NCI-H2196 (cell line): ENCODE measurements at regions not wholly inside any gene's neighbourhood (a gene's known extent, or its start where the extent isn't known, plus 50 kb on each side); places are given as distances from the start of the nearest gene placed in this dataset.

Experiments used
- DNase-seq: peaks from one replicate; lab custom pipeline; 2025; ENCODE audit not compliant: unreplicated experiment; lab: John Stamatoyannopoulos, UW

DNA sequence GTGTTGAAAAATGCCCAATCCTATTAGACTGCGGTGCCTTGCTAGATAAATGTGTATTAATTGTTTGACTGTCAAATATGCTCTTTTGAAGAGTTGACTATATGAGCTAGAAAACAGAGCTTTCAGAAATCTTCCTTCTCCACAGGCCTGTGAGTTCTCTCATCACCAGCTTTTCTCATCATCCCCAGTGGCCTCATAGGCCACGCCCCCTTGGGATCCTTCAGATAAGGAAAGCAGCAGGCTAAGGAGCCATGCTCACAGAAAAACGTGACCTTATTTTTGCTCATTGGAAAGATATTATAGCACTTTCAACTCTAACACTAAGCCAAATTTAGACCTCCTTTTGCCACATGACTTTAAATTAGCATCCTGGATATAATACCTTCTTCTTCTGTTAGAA, 514.4 kb upstream of the ARRDC4 start:
- no peak for DNase-seq

DNA sequence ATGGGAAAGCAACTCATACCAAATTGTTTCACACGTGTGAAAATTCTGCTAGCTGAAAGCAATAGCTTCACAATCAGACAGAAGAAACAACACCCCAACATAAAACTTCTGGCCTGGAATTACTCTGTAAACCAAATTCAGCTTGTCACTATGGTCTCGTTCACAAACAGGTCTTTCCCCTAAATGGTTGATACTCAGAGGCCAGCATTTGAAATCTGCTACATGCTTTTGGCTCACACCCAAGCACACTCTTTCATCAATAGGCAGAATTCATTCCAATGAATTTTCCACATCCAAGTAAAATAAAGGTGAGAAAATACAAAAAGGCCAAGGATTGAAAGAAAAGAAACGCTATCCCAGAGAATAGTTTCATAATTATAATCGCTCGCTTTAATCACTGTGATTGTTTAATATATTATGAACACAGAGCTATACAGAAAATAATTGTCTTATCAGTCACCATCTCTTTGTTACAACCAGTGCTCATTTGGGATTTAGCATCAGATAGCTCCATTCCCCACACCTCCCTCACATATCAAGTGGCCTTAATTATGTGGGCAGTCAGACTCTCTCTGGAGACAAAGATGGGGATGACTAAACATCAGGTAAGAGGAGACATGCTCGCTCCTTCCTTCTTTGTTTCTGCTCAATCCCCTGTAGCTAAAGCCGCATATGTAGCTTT, 503.8 kb upstream of the ARRDC4 start:
- DNase-seq, result no peak

DNA sequence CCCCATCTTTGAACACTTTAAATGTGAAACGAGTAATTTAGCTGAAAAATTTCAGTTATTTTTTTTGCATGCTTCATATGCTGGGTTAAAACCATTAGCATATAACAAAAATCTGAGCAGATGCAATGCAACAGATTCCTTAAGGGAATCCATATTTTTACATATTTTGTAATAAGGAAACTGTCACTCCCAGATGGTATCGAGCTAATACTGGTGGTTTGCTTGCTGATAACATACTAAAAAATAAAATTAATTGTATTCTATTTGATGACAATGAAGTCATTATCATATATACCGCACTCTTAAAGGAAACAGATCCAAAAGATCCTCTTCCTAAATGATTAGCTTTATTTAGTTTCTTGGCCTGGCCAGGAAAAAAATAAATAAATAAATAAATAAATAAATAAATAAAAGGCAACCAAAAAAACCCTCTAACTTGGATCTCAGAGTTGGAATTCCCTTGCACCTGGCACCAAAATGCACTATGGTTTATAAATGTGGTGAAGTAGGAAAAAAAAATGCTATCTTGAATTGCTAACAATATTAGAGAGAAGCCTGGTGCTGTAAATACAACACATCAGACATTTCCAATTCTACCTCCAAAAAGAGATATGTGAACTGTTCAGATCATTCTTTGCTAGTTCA, 503.2 kb upstream of the ARRDC4 start:
- no peak for DNase-seq

DNA sequence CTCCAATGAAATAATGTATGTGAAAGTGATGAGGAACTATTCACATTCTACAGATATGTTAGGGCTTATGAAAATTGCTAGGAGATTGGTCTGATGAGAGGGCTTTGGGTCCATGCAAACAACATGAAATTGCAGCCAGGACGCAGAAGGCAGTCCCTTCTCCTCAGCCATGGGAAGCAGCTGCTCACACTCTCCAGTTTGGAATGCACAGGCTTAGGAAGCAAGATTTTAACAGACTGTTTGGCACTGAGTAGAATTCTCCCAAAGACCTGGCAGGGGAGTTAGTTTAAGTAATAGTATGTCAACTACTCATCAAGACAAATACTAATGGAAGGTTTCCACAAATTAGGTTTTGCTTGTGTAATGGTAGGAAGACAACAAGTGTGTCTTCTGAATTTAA, 500.7 kb upstream of the ARRDC4 start:
- DNase-seq, result no peak

DNA sequence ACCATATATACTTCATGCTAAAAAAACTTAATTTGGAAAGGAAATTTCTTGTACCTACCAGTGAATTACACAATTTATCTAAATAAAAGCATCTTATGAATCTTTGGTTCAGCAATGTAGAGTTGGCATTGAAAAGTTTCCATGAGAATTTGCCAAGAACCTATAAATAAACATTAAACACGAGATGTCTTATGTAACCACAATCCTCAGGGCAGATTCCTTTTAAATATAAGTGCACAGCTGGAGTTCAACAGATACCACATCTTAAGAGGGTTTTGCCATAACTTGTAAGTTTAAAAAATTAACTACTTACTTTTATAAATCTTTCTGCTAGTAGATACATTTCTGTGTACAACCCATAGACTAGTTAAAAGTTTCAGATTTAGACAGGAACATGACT, 499.3 kb upstream of the ARRDC4 start:
- no peak for DNase-seq

DNA sequence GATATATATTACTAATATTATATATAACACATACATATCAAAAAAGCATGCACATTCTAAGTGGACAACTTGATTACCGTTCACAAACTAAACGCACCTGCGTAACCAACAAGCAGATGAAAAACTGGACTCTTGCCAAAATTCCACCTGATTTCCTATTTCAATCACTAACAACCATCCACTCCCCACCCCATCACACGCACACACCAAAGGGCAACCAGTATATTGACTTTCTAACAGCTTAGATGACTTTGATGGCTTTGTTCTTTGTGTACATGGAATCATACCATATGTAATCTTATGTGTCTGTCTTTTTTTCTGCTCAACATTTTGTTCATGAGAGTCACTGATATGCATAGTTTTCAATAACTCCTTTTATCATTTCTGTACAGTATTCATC, 496.8 kb upstream of the ARRDC4 start:
- DNase-seq, result no peak

DNA sequence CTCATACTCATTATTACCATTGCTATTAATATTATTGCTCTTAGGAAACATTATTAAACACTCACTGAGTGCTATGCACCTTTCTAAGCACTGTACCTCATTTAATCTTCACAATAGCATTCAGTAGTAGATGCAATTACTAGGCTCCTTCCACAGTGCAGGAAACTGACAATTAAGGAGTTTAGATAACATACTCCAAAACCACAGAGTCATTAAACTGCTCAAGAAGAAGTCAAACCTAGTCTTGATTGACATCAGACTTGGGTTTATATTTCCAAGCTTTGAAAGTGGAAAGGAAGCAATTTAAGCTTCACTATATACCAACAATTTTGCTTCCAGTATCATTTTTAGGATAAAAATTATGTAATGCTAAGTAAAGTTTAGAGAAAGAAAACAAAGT, 490.1 kb upstream of the ARRDC4 start:
- no peak for DNase-seq

DNA sequence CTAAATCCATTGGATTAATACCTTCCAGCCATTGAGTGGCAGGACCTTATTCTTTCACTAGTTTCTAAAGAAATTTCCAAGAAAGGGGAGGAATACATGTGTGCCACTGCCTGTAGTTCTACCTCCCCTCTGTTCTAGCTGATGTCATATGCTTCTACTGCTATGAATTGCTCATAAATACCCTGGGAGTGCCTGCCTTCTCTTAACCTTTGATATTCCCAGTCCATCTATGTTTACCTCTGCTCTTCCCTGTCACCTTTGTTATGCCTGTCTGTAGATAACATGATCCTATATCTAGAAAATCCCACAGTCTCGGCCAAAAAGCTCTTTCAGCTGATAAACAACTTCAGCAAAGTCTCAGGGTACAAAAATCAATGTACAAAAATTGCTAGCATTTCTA, 486.9 kb upstream of the ARRDC4 start:
- no peak for DNase-seq

DNA sequence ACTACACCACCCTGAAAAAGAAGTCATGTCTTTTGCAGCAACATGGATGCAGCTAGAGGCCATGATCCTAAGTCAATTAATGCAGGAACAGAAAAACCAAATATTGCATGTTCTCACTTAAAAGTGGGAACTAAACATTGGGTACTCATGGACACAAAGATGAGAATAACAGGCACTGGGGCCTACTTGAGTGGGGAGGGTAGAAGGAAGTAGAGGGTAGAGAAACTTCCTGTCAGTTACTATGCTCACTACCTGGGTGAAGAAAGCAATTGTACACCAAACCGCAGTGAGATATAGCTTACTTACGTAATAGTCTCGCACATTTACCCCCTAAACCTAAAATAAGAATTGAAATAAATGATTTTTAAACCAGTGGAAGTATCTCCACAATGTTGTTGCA, 480.5 kb upstream of the ARRDC4 start:
- DNase-seq, result no peak

DNA sequence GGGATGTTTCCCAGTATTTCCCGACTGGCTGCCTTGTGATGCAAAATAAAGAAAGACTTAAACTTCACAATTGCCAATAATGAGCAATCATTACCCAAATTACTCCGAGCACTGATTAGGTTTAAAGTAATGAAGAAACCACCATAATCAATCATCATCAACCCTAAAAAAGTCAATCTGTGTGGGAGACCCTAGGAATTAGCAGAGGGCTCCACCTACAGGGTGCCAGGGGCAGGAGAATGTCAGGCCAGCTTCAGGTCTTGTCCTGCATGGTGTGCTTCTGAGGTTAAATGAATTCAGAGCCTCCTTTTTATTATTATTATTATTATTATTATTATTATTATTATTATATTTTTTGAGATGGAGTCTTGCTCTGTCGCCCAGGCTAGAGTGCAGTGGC, 478.0 kb upstream of the ARRDC4 start:
- DNase-seq, result no peak

DNA sequence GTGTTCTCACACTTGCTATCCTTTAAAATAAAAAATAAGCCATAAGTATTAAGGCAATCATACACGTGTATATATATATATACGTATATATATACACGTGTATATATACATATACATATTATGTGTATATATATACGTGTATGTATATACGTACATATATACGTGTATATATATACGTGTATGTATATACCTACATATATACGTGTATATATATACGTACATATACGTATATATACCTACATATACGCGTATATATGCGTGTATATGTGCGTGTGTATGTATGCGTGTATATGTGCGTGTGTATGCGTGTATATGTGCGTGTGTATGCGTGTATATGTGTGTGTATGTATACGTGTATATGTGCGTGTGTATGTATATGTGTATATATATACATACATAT, 477.3 kb upstream of the ARRDC4 start:
- no peak for DNase-seq

DNA sequence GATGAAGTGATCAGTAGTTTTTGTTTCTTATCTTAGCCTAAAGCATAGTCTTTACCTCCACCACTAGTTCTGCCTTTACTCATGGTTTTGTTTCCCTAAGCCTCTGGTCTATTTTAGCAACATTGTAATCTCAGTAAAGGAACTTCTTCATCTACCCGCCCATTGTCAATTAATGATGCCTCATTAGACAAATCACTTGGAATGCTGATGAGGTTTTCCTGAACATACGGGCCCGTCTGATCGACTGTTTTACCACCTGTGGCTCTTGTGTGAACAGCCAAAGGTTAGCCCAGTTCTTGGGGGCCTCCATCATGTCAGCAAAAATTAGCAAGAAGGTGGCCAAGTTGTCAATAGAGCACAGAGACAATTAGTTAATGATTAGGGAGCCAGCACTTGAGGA, 470.1 kb upstream of the ARRDC4 start:
- no peak for DNase-seq

DNA sequence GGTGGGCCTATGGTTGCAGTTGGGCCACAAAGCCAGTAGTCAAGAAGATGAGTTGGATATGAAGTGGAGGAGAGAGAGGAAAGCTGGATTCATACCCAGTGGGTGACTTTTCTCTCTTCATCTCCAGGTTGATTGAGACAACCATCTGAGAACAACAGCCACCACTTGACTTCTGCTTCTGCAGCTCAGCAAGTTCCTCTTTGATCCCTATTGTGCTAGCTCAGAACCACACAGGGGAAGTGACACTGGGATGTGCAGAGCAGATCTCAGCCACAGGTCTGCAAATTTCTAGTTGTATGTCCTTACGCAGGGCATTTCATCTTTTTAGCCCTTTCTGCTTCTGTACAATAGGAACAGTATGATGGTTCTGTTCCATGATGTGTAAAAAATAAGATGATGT, 459.2 kb upstream of the ARRDC4 start:
- DNase-seq, result no peak

DNA sequence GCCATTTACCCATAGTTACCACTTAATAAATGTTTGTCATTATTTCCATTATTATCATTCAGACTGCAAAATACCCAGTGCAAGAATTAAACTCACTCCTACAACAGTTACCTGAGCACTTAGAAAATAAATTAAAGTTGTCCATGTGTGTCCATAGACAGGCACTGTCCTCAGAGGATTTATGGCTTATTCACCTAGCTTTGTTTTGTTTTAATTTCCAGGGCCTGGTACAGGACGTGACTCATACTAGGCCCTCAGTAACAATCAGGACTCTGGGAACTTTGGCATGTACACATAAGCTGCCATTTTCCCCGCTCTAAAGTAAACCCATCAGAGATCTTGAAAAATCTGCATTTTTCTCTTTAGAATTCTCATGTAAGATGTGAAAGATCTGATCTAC, 458.5 kb upstream of the ARRDC4 start:
- no peak for DNase-seq

DNA sequence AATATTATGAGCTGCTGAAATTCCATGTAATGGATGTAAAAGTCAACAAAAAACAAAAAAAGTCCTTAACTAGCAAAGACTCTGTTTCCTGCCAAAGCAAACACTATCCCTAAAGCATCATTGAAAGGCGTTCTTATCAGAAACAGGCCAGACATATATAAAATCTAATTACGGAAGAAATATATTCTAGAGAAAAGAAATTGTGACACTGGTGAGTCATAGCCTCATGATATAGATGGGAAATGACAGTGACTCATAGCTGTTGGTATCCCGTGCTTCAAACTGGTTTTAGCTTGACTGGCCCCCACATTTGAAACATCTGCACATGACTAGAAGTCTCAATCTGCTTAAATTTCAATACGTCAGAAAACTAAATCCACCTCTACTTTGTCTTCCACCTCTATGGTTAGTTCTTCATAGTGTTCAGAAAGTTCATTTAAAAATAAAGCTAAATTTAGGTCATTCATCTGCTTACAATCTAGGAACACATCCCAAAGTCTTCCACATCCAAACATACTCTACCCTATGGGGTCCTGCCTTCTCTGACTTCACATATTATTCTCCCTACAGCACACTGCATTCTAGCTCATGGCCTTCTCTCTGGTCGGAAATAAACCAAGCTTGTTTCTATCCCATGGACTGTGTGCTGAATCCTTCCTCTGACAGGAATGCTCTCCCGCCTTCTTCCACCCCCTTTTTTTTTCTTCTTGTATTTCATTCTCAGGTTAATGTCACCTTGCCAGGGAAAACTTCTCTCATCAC, 456.3 kb upstream of the ARRDC4 start:
- no peak for DNase-seq

DNA sequence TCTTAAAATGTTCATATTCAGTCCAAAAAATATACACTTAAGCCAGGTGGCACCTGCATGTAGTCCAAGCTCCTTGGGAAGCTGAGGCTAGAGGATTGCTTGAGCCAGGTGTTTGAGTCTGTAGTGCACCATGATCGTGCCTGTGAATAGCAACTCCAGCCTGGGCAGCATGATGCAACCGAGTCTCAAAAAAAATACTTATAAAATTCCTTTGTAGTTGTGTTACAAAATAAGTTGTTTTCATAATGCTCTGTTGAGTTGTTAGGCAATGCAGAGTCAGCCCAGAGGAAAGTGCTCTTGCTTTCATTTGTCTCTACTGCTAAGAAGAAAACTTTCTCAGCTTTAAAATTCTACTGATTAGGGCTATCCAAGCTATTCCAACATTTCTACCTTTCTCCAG, 442.8 kb upstream of the ARRDC4 start:
- DNase-seq, result no peak

DNA sequence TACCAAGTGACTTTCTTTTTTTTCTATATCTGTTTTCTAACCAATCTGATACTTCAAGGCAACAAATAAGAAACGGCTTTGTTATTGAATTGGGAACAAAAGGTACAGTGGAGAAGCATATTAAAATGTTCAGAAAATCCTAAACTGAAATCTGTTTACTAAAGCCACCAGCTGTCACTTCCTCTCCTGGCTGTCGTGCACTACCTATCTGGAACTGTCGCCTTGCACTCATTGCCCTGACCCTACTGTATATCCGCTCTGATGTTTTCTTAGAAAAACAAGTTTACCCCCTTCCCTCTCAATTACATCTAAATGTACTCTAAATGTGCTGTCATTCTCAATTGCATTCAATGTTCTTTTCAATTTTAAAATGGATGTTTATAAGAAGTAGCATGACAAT, 439.8 kb upstream of the ARRDC4 start:
- no peak for DNase-seq

DNA sequence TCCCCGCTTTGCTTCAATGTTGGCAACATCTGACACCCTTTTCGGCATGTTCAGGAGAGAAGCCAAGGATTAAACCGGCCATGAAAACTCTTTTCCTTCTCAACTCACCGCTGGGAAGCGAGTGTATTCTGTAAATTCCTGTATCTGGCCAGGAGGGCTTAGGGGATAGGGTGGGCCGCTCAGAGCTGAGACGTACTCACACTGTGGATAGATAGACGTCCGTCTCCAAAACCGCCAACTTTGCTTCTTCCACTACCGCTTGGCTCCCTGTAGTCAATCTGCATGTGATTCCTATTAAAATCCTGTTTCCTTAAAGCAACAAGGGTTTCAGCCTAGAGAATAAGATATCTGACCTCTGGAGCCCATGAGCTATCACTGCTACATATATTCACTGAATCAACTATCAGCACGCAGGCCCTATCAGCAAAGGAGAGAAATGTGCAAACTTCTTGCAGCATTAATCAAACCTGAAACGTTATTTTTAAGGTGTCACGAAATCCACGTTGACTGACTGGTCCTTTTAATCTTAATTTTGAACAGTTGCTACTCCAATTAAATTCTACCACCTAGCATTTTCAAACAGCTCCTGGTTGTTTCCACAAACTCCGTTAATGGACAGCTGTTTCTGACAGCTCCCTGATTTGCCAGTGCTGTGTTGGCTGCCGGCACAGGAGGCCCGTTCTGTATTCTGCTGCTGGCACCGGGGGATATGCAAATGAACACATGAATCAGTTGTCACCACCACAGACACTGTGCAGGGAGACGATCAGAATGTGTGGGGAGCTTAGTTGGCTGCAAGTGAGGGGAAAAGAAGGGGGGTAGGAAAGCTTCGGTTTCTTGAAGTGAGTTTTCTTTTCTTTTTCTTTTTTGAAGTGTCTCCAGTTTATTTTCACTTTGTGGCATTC, 438.9 kb upstream of the ARRDC4 start:
- no peak for DNase-seq

DNA sequence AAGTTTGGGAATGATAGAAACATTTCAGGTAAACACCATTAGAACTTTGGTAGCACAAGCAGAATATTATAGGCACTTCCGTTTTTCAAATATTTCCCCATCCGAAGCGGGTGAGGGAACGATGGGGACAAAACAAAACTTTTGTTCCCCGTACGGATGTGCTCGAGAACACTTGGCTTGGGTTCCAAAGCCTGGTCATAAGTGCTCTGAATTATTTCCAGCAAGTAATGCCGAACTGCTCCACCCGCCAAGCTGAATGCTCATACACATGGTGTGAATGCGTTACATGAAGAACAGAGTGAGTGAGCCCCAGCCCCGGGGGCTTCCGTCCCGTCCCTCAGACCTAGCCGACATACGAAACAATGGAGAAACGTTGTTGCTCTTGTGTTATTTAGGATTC, 438.2 kb upstream of the ARRDC4 start:
- no peak for DNase-seq

DNA sequence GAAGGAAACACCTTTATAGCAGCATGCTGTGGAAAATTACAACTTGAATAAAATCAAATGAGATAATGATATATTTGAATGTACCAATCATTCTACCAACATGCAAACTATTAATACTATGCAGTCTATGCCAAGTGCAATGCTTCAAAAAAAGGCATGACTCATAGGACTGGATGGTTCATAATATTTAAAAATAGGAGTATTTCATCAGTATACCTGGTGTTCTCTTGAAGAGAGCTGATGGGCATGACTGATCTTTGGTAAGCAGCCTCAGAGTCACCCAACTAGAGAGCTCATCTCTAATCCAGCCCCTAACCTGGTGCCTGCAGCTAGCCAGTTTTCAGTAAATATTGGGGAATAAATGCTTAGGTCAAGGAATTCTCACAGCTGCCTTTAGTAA, 434.7 kb upstream of the ARRDC4 start:
- DNase-seq, result no peak

DNA sequence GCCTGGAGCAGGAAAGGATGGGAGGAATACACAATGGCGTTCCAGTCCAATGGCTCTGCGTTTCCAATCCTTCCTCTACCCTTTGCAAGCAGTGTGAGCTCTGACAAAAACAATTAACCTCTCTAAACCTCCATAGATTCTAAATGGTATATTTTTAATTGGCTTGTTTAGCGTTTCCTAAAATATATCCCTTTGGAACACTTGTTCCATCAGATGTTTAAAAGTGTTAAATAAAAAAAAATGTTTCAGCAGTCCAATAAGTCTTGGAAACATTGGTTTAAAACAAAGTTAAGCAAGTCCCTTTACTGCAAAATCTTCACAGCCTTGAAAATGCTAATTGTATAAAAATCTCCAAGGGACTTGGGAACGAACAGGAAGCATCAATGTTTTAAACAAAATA, 432.3 kb upstream of the ARRDC4 start:
- DNase-seq, result no peak
